GM12878 (cell line): ENCODE measurements at regions not wholly inside any gene's neighbourhood (a gene's known extent, or its start where the extent isn't known, plus 50 kb on each side); places are given as distances from the start of the nearest gene placed in this dataset.

Experiments used
- ATAC-seq: fragments of 200-7000 bp; cut with Tn5 transposase; 3 replicates; pipeline ENCODE4 v1.9.1; 2020; ENCODE audit warnings: mild to moderate bottlenecking, moderate library complexity
- BruUV-seq: library from RNA; stranded (reverse); fragments of 400-500 nt; replicated peaks from 2 replicates; lab custom pipeline; 2021; lab: Mats Ljungman, UMichigan
- CTCF ChIA-PET: fragments of 300-600 bp; sonication (Branson Sonifier 250); formaldehyde crosslinking; extraction: SDS; loops from one replicate; lab custom pipeline; 2021; ENCODE audit warnings: inconsistent platforms; lab: Yijun Ruan, JAX
- POLR2A ChIA-PET: fragments of 350-600 bp; formaldehyde crosslinking; extraction: SDS; loops from one replicate; lab custom pipeline; 2021; ENCODE audit warnings: inconsistent platforms; lab: Charles Lee
- RAD21 ChIA-PET: fragments of 300-600 bp; sonication (Branson Sonifier 250); formaldehyde crosslinking; loops from one replicate; lab custom pipeline; 2023; ENCODE audit warnings: antibody characterized with exemption; ENCODE audit not compliant: unreplicated experiment; lab: Charles Lee
- SMC1A ChIA-PET: fragments of 300-600 bp; sonication (Branson Sonifier 250); formaldehyde crosslinking; loops from one replicate; lab custom pipeline; 2023; ENCODE audit not compliant: unreplicated experiment, uncharacterized antibody; lab: Charles Lee
- DNase-seq: peaks from one replicate; pipeline ENCODE4 v3.0.0-alpha.2; 2011; ENCODE audit warnings: low read depth, low spot score
- FAIRE-seq: peaks from 3 replicates; lab custom pipeline; 2011; peaks lifted over from hg19 to GRCh38; lab: Jason Lieb, UNC
- H2AFZ ChIP-seq: 2 replicates; pipeline ENCODE4 v1.6.0; 2011; ENCODE audit warnings: low read depth, low read length, control low read depth; ENCODE audit not compliant: control insufficient read depth
- H3K27ac ChIP-seq: 2 replicates; pipeline ENCODE4 v1.5.1; 2011; ENCODE audit warnings: control low read depth; ENCODE audit not compliant: control insufficient read depth, insufficient read depth
- H3K27me3 ChIP-seq, 2 experiments: replicated peaks in 1 of 2; 2 replicates each; pipeline versions ENCODE4 v1.6.0 to v1.6.1; 2011; ENCODE audit warnings: low read length in 1 of 2; ENCODE audit not compliant: control insufficient read depth in 2 of 2, insufficient read depth in 2 of 2
- H3K36me3 ChIP-seq, 2 experiments: 2 replicates each; pipeline ENCODE4 v1.5.1; 2011; ENCODE audit warnings: low read length in 1 of 2; ENCODE audit not compliant: control insufficient read depth in 2 of 2, insufficient read depth in 2 of 2
- H3K4me1 ChIP-seq: 2 replicates; pipeline ENCODE4 v1.6.1; 2011; ENCODE audit warnings: mild to moderate bottlenecking, low read length, moderate library complexity, mixed read lengths; ENCODE audit not compliant: control insufficient read depth, insufficient read depth
- H3K4me2 ChIP-seq: 2 replicates; pipeline ENCODE4 v1.6.0; 2011; ENCODE audit warnings: control low read depth; ENCODE audit not compliant: control insufficient read depth, insufficient read depth
- H3K4me3 ChIP-seq: fragments of 200-600 bp; sonication (generic); 2 replicates; pipeline ENCODE4 v1.5.1; 2016
- H3K79me2 ChIP-seq: 2 replicates; pipeline ENCODE4 v1.6.0; 2011; ENCODE audit warnings: low read length; ENCODE audit not compliant: control insufficient read depth, insufficient read depth
- H3K9ac ChIP-seq: 2 replicates; pipeline ENCODE4 v1.8.0; 2011; ENCODE audit warnings: low read length, control low read depth, mixed read lengths; ENCODE audit not compliant: control insufficient read depth, insufficient read depth
- H3K9me3 ChIP-seq: replicated peaks from 3 replicates; pipeline ENCODE4 v1.5.1; 2011; ENCODE audit warnings: mild to moderate bottlenecking, low read length; ENCODE audit not compliant: control insufficient read depth, insufficient read depth
- H4K20me1 ChIP-seq: 2 replicates; pipeline ENCODE4 v1.6.0; 2011; ENCODE audit not compliant: control insufficient read depth, insufficient read depth
- CBX5 ChIP-seq: sonication (generic); IDR thresholded peaks from 2 replicates; pipeline ENCODE4 v1.6.1; 2016; ENCODE audit warnings: low read depth, moderate library complexity, mild to moderate bottlenecking, inconsistent platforms
- CEBPB ChIP-seq, 2 experiments: fragments of 150-350 bp in 1 of 2; IDR thresholded peaks; 2 replicates each; pipeline ENCODE4 v1.6.1; 2012 to 2014; ENCODE audit warnings: low read depth in 2 of 2, low read length in 2 of 2, borderline replicate concordance in 1 of 2, inconsistent platforms in 1 of 2
- CTCF ChIP-seq, 3 experiments: IDR thresholded peaks in 2 of 3; conservative IDR thresholded peaks in 1 of 3; 2 replicates each; pipeline ENCODE4 v1.5.1; 2011; ENCODE audit warnings: low read depth in 3 of 3, low read length in 3 of 3, mild to moderate bottlenecking in 3 of 3, control low read depth in 2 of 3, moderate library complexity in 2 of 3, inconsistent platforms in 1 of 3, mixed read lengths in 1 of 3; ENCODE audit not compliant: control insufficient read depth in 2 of 3, insufficient read depth in 1 of 3; ENCODE audit errors: extremely low read depth in 1 of 3
- CUX1 ChIP-seq: IDR thresholded peaks from 2 replicates; pipeline ENCODE4 v1.6.1; 2012; ENCODE audit warnings: improper control_type of control experiment, low read depth, low read length; ENCODE audit not compliant: insufficient replicate concordance
- ESRRA ChIP-seq: IDR thresholded peaks from 2 replicates; pipeline ENCODE4 v1.6.1; 2012; ENCODE audit warnings: mild to moderate bottlenecking, low read length, improper control_type of control experiment
- HCFC1 ChIP-seq: fragments of 150-350 bp; IDR thresholded peaks from 2 replicates; pipeline ENCODE4 v1.6.1; 2014; ENCODE audit warnings: low read length
- IRF4 ChIP-seq: IDR thresholded peaks from 2 replicates; pipeline ENCODE4 v1.6.1; 2011; ENCODE audit warnings: low read depth, low read length
- MEF2B ChIP-seq: fragments of 450-650 bp; IDR thresholded peaks from 2 replicates; pipeline ENCODE4 v1.6.1; 2018; ENCODE audit warnings: mild to moderate bottlenecking, moderate library complexity; ENCODE audit not compliant: partially characterized antibody, poor library complexity, severe bottlenecking
- MTA2 ChIP-seq: fragments of 450-650 bp; IDR thresholded peaks from 2 replicates; pipeline ENCODE4 v1.6.1; 2016; ENCODE audit warnings: low read depth, mild to moderate bottlenecking, moderate library complexity
- RAD21 ChIP-seq: IDR thresholded peaks from 2 replicates; pipeline ENCODE4 v1.6.1; 2011; ENCODE audit warnings: mild to moderate bottlenecking, low read depth, low read length, moderate library complexity; ENCODE audit not compliant: insufficient read depth
- RCOR1 ChIP-seq: conservative IDR thresholded peaks from 2 replicates; pipeline ENCODE4 v1.6.1; 2012; ENCODE audit warnings: low read depth, low read length, improper control_type of control experiment
- SIN3A ChIP-seq: IDR thresholded peaks from 2 replicates; pipeline ENCODE4 v1.6.1; 2012; ENCODE audit warnings: low read depth, low read length, improper control_type of control experiment
- SMC3 ChIP-seq: IDR thresholded peaks from 2 replicates; pipeline ENCODE4 v1.6.1; 2011; ENCODE audit warnings: low read length, improper control_type of control experiment, borderline replicate concordance
- TAF1 ChIP-seq: IDR thresholded peaks from 2 replicates; pipeline ENCODE4 v1.6.1; 2011; ENCODE audit warnings: mild to moderate bottlenecking, low read depth, low read length, borderline replicate concordance
- YY1 ChIP-seq: IDR thresholded peaks from 2 replicates; pipeline ENCODE4 v1.6.1; 2011; ENCODE audit warnings: low read depth, mild to moderate bottlenecking, low read length
- WGBS: methylation state at CpG from one replicate; pipeline ENCODE4 v1.1.6; 2016; ENCODE audit warnings: low lambda C conversion rate; ENCODE audit not compliant: insufficient replicate concordance, insufficient coverage; ENCODE audit errors: missing lambda C conversion rate; 5-methylcytosine and 5-hydroxymethylcytosine counted together
- in situ Hi-C: fragments of 300-500 bp; cut with MboI; formaldehyde crosslinking; loops from 9 replicates; pipeline ENCODE4 v1.14.3; 2018; ENCODE audit warnings: mixed read lengths
- intact Hi-C: fragments of 100-400 bp; cut with micrococcal nuclease; formaldehyde crosslinking; loops from one replicate; pipeline ENCODE4 v1.14.2; 2022; ENCODE audit not compliant: unreplicated experiment

GRCh38 chr2:204145263-204145751 lies 208.7 kb downstream of the ICOS start:
- FAIRE-seq = peak; percentile 92
- CTCF ChIA-PET = interaction anchor here (0.6 to 2.8 kb wide), 15 partner anchors 9 to 1530 kb away, joined by 3 to 22 read pairs (median 3); no protein-coding TSS in a partner anchor
- TF ChIP-seq SIN3A (no peak), TAF1 (no peak), YY1 (peak; percentile 75), IRF4 (0 out of 2 replicates have a peak, but pooled peaks have one; percentile 20), RCOR1 (no peak), CEBPB (IDR thresholded peaks at IDR 0.05; ENCODE audit: borderline replicate concordance in 1 of 2, low read depth in 2 of 2, low read length in 2 of 2) (no peak), SMC3 (peak; percentile 54; the same call in 1 of the 2 replicates), MEF2B (no peak), MTA2 (no peak), ESRRA (no peak), CTCF (IDR thresholded peaks at IDR 0.05 in 2 of 3, conservative IDR thresholded peaks at IDR 0.05 in 1 of 3; ENCODE audit: control insufficient read depth in 2 of 3, extremely low read depth in 1 of 3, insufficient read depth in 1 of 3, low read depth in 3 of 3, low read length in 3 of 3) (peak; percentile 83 to 95 (median 90)), HCFC1 (no peak), CBX5 (no peak), RAD21 (peak; percentile 83), CUX1 (no peak)

More at GRCh38 chr2:204145263-204145751, 208.7 kb downstream of the ICOS start:
- Histone ChIP-seq H4K20me1 (no peaks in the 10 kb centered on the region), H3K27me3 (peaks cover 0 to 4% of the 10 kb centered on the region in 2 experiments; a peak in 3 of 4 replicates), H2AFZ (no peak overlapping the region), H3K9ac (no peak overlapping the region), H3K27ac (no peak overlapping the region), H3K36me3 (no peaks in the 10 kb centered on the region), H3K79me2 (no peaks in the 10 kb centered on the region), H3K4me3 (no peak overlapping the region), H3K4me1 (no peaks in the 10 kb centered on the region), H3K4me2 (no peak overlapping the region), H3K9me3 (no peaks in the 10 kb centered on the region)
- DNase-seq = no peak
- in situ Hi-C loops (no loop called here), intact Hi-C loops (loop anchor here (1.0 to 5.0 kb wide), 3 partner anchors 33 to 547 kb away; no protein-coding TSS in a partner anchor)
- ChIA-PET RAD21 (interaction anchor here (1.1 kb wide), 2 partner anchors 24 to 32 kb away, joined by 3 read pairs; no protein-coding TSS in a partner anchor), POLR2A (no interaction called here), SMC1A (interaction anchor here (0.8 to 1.4 kb wide), 2 partner anchors 38 to 1531 kb away, joined by 4 read pairs; no protein-coding TSS in a partner anchor)
- WGBS = under 1% methylated on average over 13 of the region's 13 CpGs
- BruUV-seq = no TSS peak
- peak; percentile 100 for ATAC-seq
